H1 (cell line): ENCODE measurements at regions not wholly inside any gene's neighbourhood (a gene's known extent, or its start where the extent isn't known, plus 50 kb on each side); places are given as distances from the start of the nearest gene placed in this dataset.

Source experiments
- CEBPB ChIP-seq: IDR thresholded peaks from 2 replicates; pipeline ENCODE4 v1.6.1; 2012; ENCODE audit warnings: low read depth, low read length
- CREB1 ChIP-seq: IDR thresholded peaks from 2 replicates; pipeline ENCODE4 v1.6.1; 2012; ENCODE audit warnings: inconsistent platforms
- CTCF ChIP-seq, 3 experiments: IDR thresholded peaks; 1 replicate in 2 of 3; 2 replicates in 1 of 3; pipeline versions ENCODE4 v1.5.1 to v1.6.1; 2011; ENCODE audit warnings: low read length in 3 of 3, mild to moderate bottlenecking in 3 of 3, inconsistent platforms in 2 of 3, low read depth in 1 of 3, moderate library complexity in 1 of 3; ENCODE audit not compliant: insufficient read depth in 1 of 3; ENCODE audit errors: control extremely low read depth in 1 of 3
- EZH2 ChIP-seq: fragments of 200-600 bp; sonication (generic); IDR thresholded peaks from 2 replicates; pipeline ENCODE4 v1.7.1; 2012; ENCODE audit warnings: low read depth, mild to moderate bottlenecking, moderate library complexity, low read length, inconsistent platforms; ENCODE audit not compliant: severe bottlenecking
- PHF8 ChIP-seq: fragments of 200-600 bp; sonication (generic); conservative IDR thresholded peaks from 2 replicates; pipeline ENCODE4 v1.7.1; 2012; ENCODE audit warnings: low read depth, mild to moderate bottlenecking, inconsistent platforms, low read length, moderate library complexity
- POLR2A ChIP-seq, 2 experiments: IDR thresholded peaks; 1 replicate in 1 of 2; 2 replicates in 1 of 2; pipeline ENCODE4 v1.6.1; 2011; ENCODE audit warnings: low read depth in 2 of 2, low read length in 2 of 2, mild to moderate bottlenecking in 2 of 2; ENCODE audit errors: control extremely low read depth in 1 of 2
- POLR2AphosphoS5 ChIP-seq: IDR thresholded peaks from 2 replicates; pipeline ENCODE4 v1.6.1; 2011; ENCODE audit warnings: low read depth, low read length
- RAD21 ChIP-seq, 2 experiments: IDR thresholded peaks in 1 of 2; conservative IDR thresholded peaks in 1 of 2; 2 replicates each; pipeline ENCODE4 v1.6.1; 2011; ENCODE audit warnings: low read depth in 2 of 2, low read length in 2 of 2, improper control_type of control experiment in 1 of 2, inconsistent platforms in 1 of 2, mild to moderate bottlenecking in 1 of 2, moderate library complexity in 1 of 2
- USF2 ChIP-seq: IDR thresholded peaks from 2 replicates; pipeline ENCODE4 v1.6.1; 2011; ENCODE audit warnings: low read length, improper control_type of control experiment
- ZNF274 ChIP-seq: IDR thresholded peaks from 2 replicates; pipeline ENCODE4 v1.7.0; 2012; ENCODE audit warnings: low read length, borderline replicate concordance; ENCODE audit errors: extremely low read depth

- TF ChIP-seq ZNF274 = no peak
- TF ChIP-seq POLR2AphosphoS5 = no peak
- TF ChIP-seq USF2 = no peak
- TF ChIP-seq CREB1 = no peak
- TF ChIP-seq EZH2 = no peak
- no peak for TF ChIP-seq POLR2A (IDR thresholded peaks at IDR 0.05; ENCODE audit: control extremely low read depth in 1 of 2, low read depth in 2 of 2, low read length in 2 of 2)
- TF ChIP-seq CTCF (IDR thresholded peaks at IDR 0.05; ENCODE audit: control extremely low read depth in 1 of 3, insufficient read depth in 1 of 3, low read depth in 1 of 3, low read length in 3 of 3) = no peak
- no peak for TF ChIP-seq PHF8
- TF ChIP-seq CEBPB = no peak
- no peak for TF ChIP-seq RAD21 (IDR thresholded peaks at IDR 0.05 in 1 of 2, conservative IDR thresholded peaks at IDR 0.05 in 1 of 2; ENCODE audit: low read depth in 2 of 2, low read length in 2 of 2)
Observed at GRCh38 chr3:31022716-31023115, 128.3 kb upstream of the GADL1 start.
